SK-N-SH (cell line): ENCODE measurements at regions not wholly inside any gene's neighbourhood (a gene's known extent, or its start where the extent isn't known, plus 50 kb on each side); places are given as distances from the start of the nearest gene placed in this dataset.

ENCODE experiments used
- CTCF ChIA-PET: fragments of 300-600, 350-600 bp; formaldehyde crosslinking; extraction: SDS; loops from one replicate; lab custom pipeline; 2021; lab: Yijun Ruan, JAX
- POLR2A ChIA-PET: fragments of 350-600 bp; sonication (Branson Sonifier 250); formaldehyde crosslinking; extraction: SDS; loops from one replicate; lab custom pipeline; 2020; ENCODE audit warnings: antibody characterized with exemption, inconsistent platforms; lab: Yijun Ruan, JAX
- DNase-seq: peaks from one replicate; pipeline ENCODE4 v3.0.0; 2012
- H2AFZ ChIP-seq: fragments of 200-600 bp; sonication (generic); 2 replicates; pipeline ENCODE4 v1.8.1; 2016; ENCODE audit warnings: antibody characterized with exemption, mild to moderate bottlenecking, low read depth
- H3F3A ChIP-seq: fragments of 200-600 bp; sonication (generic); replicated peaks from 2 replicates; pipeline ENCODE3; 2016; ENCODE audit warnings: antibody characterized with exemption, mild to moderate bottlenecking; ENCODE audit not compliant: insufficient read depth
- H3K27ac ChIP-seq, 2 experiments: fragments of 200-500 bp in 1 of 2; fragments of 200-600 bp in 1 of 2; sonication (Bioruptor generic) in 1 of 2; sonication (generic), shearing (Covaris generic) in 1 of 2; 2 replicates each; pipeline versions ENCODE4 v1.5.1 to v1.6.1; 2014 to 2016; ENCODE audit warnings: low read depth in 2 of 2, inconsistent platforms in 1 of 2, low read length in 1 of 2, mild to moderate bottlenecking in 1 of 2, mixed read lengths in 1 of 2
- H3K27me3 ChIP-seq: fragments of 200-600 bp; sonication (generic), shearing (Covaris generic); 2 replicates; pipeline ENCODE4 v1.6.1; 2016; ENCODE audit warnings: mixed run types; ENCODE audit not compliant: insufficient read depth
- H3K36me3 ChIP-seq, 2 experiments: fragments of 200-500 bp in 1 of 2; fragments of 200-600 bp in 1 of 2; sonication (Bioruptor generic) in 1 of 2; sonication (generic) in 1 of 2; replicated peaks in 1 of 2; 2 replicates each; pipeline versions ENCODE3 to v1.5.1; 2014 to 2016; ENCODE audit warnings: low read length in 1 of 2, mild to moderate bottlenecking in 1 of 2; ENCODE audit not compliant: insufficient read depth in 2 of 2, control insufficient read depth in 1 of 2
- H3K4me1 ChIP-seq, 2 experiments: fragments of 200-500 bp in 1 of 2; fragments of 200-600 bp in 1 of 2; sonication (Bioruptor generic) in 1 of 2; sonication (generic), shearing (Covaris generic) in 1 of 2; 2 replicates each; pipeline versions ENCODE4 v1.5.1 to v1.6.1; 2014 to 2016; ENCODE audit warnings: low read depth in 1 of 2, low read length in 1 of 2, mixed run types in 1 of 2; ENCODE audit not compliant: insufficient read depth in 2 of 2, control insufficient read depth in 1 of 2
- H3K4me2 ChIP-seq: fragments of 200-600 bp; sonication (generic), shearing (Covaris generic); 2 replicates; pipeline ENCODE4 v1.6.1; 2017; ENCODE audit warnings: mixed run types
- H3K4me3 ChIP-seq, 2 experiments: fragments of 200-500 bp in 1 of 2; fragments of 200-600 bp in 1 of 2; sonication (Bioruptor generic) in 1 of 2; sonication (generic), shearing (Covaris generic) in 1 of 2; 2 replicates each; pipeline versions ENCODE4 v1.5.1 to v1.8.1; 2014 to 2016; ENCODE audit warnings: low read depth in 2 of 2, inconsistent platforms in 1 of 2, low read length in 1 of 2, mild to moderate bottlenecking in 1 of 2, mixed read lengths in 1 of 2, moderate library complexity in 1 of 2
- H3K79me2 ChIP-seq: fragments of 200-600 bp; sonication (generic); 2 replicates; pipeline ENCODE4 v1.8.1; 2017; ENCODE audit warnings: mild to moderate bottlenecking; ENCODE audit not compliant: insufficient read depth
- H3K9ac ChIP-seq: fragments of 200-600 bp; sonication (generic); 2 replicates; pipeline ENCODE4 v1.6.1; 2017; ENCODE audit warnings: mixed run types
- H3K9me2 ChIP-seq: fragments of 200-600 bp; sonication (generic); 2 replicates; pipeline ENCODE4 v1.6.1; 2017; ENCODE audit warnings: mixed run types
- H3K9me3 ChIP-seq: fragments of 200-600 bp; sonication (generic); 2 replicates; pipeline ENCODE4 v1.6.1; 2017; ENCODE audit warnings: mixed run types, mild to moderate bottlenecking, moderate library complexity
- H4K20me1 ChIP-seq: fragments of 200-600 bp; sonication (generic); 2 replicates; pipeline ENCODE4 v1.6.1; 2017; ENCODE audit warnings: mild to moderate bottlenecking, mixed run types; ENCODE audit not compliant: insufficient read depth
- FOSL2 ChIP-seq: IDR thresholded peaks from 2 replicates; pipeline ENCODE4 v1.4.0; 2012; ENCODE audit warnings: low read depth, mild to moderate bottlenecking, moderate library complexity, borderline replicate concordance
- FOXM1 ChIP-seq: IDR thresholded peaks from 2 replicates; pipeline ENCODE4 v1.4.0; 2012; ENCODE audit warnings: low read depth, mild to moderate bottlenecking
- MEF2A ChIP-seq: IDR thresholded peaks from 2 replicates; pipeline ENCODE4 v1.4.0; 2012; ENCODE audit warnings: low read depth, borderline replicate concordance
- MXI1 ChIP-seq: IDR thresholded peaks from 2 replicates; pipeline ENCODE4 v1.6.1; 2012; ENCODE audit warnings: mild to moderate bottlenecking, low read depth, low read length, improper control_type of control experiment
- NFIC ChIP-seq: IDR thresholded peaks from 2 replicates; pipeline ENCODE4 v1.4.0; 2012; ENCODE audit warnings: borderline replicate concordance
- PBX3 ChIP-seq: IDR thresholded peaks from 2 replicates; pipeline ENCODE4; 2012
- SIN3A ChIP-seq: IDR thresholded peaks from 2 replicates; pipeline ENCODE4 v1.6.1; 2012; ENCODE audit warnings: low read depth, mild to moderate bottlenecking, low read length, moderate library complexity, borderline replicate concordance
- SMC3 ChIP-seq: IDR thresholded peaks from 2 replicates; pipeline ENCODE4 v1.6.1; 2012; ENCODE audit warnings: low read depth, low read length, improper control_type of control experiment
- WGBS: methylation state at CpG from one replicate; pipeline ENCODE4 v1.1.6; 2017; ENCODE audit warnings: low lambda C conversion rate; 5-methylcytosine and 5-hydroxymethylcytosine counted together
- TF ChIP-seq, protein P1 (sequence below): fragments of 200-600 bp; sonication (generic); IDR thresholded peaks from 2 replicates; pipeline ENCODE4 v1.6.1; 2017; ENCODE audit warnings: antibody characterized with exemption, mild to moderate bottlenecking, moderate library complexity
- TF ChIP-seq, protein P2 (sequence below): IDR thresholded peaks from 2 replicates; pipeline ENCODE4 v1.6.1; 2012; ENCODE audit warnings: mild to moderate bottlenecking, low read depth, low read length, moderate library complexity

DNA sequence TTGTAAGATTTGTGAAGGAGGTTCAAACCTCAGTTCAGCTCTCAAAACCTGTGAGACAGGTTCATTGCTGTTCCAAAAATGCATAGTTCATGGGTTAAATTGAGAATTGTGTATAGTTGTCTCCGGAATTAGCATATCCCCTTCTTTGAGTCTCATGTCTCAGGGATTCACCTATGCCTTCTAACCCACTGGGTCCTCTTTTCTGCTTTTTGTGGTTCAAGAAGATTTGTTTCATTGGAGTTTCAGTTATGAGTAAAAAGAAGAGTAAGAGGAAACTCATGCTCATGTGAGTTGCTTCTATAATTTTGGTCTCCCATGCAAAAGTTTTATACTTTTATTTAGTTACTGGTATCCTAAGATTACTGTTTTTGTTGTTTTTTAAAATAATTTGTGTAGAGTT lies 1219.8 kb upstream of the ZEB2 start:
- 89% methylated on average over 1 of the region's 1 CpG for WGBS
- Histone ChIP-seq H3K4me1 (peaks cover 0 to 4% of the 10 kb centered on the region in 2 experiments; a peak in 1 of 4 replicates), H3K9me2 (no peaks in the 10 kb centered on the region), H3K4me2 (no peak overlapping the region), H3K4me3 (no peak overlapping the region), H3K27me3 (no peaks in the 10 kb centered on the region), H2AFZ (no peak overlapping the region), H3K9ac (no peak overlapping the region), H3K79me2 (no peaks in the 10 kb centered on the region), H3K9me3 (no peaks in the 10 kb centered on the region), H3F3A (peaks cover 8% of the 10 kb centered on the region), H4K20me1 (no peaks in the 10 kb centered on the region)
- CTCF ChIA-PET, result interaction anchor here (0.7 kb wide), 1 partner anchor 30 kb away, joined by 3 read pairs; no protein-coding TSS in a partner anchor
- POLR2A ChIA-PET, result no interaction called here
- DNase-seq, result no peak
- TF ChIP-seq PBX3, result no peak
- TF ChIP-seq SIN3A, result no peak
- TF ChIP-seq, all 33 proteins: peak for 0
- no peaks in the 10 kb centered on the region for H3K36me3 ChIP-seq
- no peak overlapping the region for H3K27ac ChIP-seq

DNA sequence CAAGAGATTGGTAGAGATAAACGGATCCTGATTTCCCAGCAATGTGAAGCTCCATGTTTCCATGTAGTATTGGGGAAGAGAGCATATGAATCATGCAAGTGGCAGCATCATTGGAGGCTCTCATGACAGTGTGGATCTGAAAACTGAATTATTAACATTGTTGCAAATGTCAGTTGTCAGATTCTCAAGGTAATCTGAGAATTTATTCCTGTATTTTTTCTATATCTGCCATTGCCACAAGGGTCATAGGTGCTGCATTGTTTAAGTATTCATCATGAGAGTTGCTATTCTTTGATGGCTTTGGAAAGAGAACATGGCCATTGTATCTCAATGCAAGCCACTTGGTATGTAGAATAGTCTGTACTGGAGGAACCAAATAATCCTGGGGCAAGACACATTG lies 1217.0 kb upstream of the ZEB2 start:
- DNase-seq, result no peak
- no peaks in the 10 kb centered on the region for H3K27me3 ChIP-seq
- H3K79me2 ChIP-seq, result no peaks in the 10 kb centered on the region
- TF ChIP-seq NFIC (no peak), MEF2A (no peak), FOSL2 (no peak), MXI1 (no peak), SMC3 (no peak), FOXM1 (no peak)
- TF ChIP-seq, protein P1, sequence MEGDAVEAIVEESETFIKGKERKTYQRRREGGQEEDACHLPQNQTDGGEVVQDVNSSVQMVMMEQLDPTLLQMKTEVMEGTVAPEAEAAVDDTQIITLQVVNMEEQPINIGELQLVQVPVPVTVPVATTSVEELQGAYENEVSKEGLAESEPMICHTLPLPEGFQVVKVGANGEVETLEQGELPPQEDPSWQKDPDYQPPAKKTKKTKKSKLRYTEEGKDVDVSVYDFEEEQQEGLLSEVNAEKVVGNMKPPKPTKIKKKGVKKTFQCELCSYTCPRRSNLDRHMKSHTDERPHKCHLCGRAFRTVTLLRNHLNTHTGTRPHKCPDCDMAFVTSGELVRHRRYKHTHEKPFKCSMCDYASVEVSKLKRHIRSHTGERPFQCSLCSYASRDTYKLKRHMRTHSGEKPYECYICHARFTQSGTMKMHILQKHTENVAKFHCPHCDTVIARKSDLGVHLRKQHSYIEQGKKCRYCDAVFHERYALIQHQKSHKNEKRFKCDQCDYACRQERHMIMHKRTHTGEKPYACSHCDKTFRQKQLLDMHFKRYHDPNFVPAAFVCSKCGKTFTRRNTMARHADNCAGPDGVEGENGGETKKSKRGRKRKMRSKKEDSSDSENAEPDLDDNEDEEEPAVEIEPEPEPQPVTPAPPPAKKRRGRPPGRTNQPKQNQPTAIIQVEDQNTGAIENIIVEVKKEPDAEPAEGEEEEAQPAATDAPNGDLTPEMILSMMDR, result no peak
- TF ChIP-seq, protein P2, sequence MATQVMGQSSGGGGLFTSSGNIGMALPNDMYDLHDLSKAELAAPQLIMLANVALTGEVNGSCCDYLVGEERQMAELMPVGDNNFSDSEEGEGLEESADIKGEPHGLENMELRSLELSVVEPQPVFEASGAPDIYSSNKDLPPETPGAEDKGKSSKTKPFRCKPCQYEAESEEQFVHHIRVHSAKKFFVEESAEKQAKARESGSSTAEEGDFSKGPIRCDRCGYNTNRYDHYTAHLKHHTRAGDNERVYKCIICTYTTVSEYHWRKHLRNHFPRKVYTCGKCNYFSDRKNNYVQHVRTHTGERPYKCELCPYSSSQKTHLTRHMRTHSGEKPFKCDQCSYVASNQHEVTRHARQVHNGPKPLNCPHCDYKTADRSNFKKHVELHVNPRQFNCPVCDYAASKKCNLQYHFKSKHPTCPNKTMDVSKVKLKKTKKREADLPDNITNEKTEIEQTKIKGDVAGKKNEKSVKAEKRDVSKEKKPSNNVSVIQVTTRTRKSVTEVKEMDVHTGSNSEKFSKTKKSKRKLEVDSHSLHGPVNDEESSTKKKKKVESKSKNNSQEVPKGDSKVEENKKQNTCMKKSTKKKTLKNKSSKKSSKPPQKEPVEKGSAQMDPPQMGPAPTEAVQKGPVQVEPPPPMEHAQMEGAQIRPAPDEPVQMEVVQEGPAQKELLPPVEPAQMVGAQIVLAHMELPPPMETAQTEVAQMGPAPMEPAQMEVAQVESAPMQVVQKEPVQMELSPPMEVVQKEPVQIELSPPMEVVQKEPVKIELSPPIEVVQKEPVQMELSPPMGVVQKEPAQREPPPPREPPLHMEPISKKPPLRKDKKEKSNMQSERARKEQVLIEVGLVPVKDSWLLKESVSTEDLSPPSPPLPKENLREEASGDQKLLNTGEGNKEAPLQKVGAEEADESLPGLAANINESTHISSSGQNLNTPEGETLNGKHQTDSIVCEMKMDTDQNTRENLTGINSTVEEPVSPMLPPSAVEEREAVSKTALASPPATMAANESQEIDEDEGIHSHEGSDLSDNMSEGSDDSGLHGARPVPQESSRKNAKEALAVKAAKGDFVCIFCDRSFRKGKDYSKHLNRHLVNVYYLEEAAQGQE, result no peak
- no peak overlapping the region for H3K27ac ChIP-seq
- H4K20me1 ChIP-seq, result no peaks in the 10 kb centered on the region
- no peaks in the 10 kb centered on the region for H3F3A ChIP-seq
- no peaks in the 10 kb centered on the region for H3K9me3 ChIP-seq
- no peak overlapping the region for H3K4me3 ChIP-seq
- H2AFZ ChIP-seq, result no peak overlapping the region
- WGBS, result 75% methylated on average over 1 of the region's 1 CpG
- H3K9me2 ChIP-seq, result no peaks in the 10 kb centered on the region
- POLR2A ChIA-PET, result no interaction called here
- H3K4me2 ChIP-seq, result no peak overlapping the region
- H3K36me3 ChIP-seq, result no peaks in the 10 kb centered on the region
- no peaks in the 10 kb centered on the region for H3K4me1 ChIP-seq
- H3K9ac ChIP-seq, result no peak overlapping the region
- CTCF ChIA-PET, result interaction anchor here (2.0 kb wide), 1 partner anchor 16 kb away, joined by 9 read pairs; no protein-coding TSS in a partner anchor
